HG03520 (cell line): ENCODE measurements at regions not wholly inside any gene's neighbourhood (a gene's known extent, or its start where the extent isn't known, plus 50 kb on each side); places are given as distances from the start of the nearest gene placed in this dataset.
"Not testable (repeated sequence)": the region's sequence is repeated elsewhere in the genome, so short reads cannot be mapped to it uniquely, and the experiment has no call there.

Experiments
- ATAC-seq: cut with Tn5 transposase; IDR thresholded peaks from one replicate; pipeline ENCODE4 v1.9.1; 2021; ENCODE audit warnings: mild to moderate bottlenecking, moderate library complexity; ENCODE audit not compliant: unreplicated experiment

DNA sequence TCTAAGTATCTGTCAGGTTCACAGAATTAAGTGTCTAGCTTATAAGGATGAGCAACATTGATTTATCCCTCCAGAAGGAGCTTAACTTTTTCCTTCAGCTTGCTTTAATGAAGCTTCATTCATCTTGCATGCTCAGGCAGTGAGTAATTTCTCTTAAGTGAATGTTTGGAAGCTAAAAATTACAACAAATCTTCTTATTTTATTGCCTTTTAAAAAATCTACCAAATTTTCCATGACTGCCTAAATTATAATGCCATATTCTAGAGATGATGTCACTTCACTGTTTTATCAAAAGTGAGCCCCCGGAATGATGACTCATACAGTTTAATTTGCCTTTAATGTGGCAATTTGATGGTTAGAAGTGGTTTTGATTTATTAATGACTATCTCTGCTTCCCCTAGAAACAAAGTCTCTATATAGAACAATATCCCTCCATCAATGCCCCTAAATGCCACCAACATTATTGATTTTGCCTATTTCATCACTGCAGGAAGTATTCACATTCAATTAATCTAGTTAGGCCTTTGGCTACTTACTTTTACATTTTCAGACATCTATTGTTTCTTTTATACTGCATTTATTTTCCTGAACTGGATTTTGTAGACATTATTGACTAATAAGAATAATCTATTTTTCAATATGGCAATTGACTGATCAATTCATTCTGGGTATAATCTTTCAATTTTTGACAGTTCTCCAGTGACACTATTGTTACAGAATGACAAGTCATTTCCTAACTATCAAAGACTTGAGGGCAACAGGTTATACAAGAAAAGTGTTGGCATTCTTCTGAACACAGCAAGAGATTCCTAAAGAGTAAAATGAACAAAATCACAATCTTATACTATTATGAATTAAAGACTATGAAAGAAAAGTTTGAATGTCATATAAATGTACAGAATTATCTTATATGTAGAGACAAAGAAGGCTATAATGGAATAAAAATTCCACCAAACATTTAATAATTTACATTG, 139.3 kb upstream of the ODAD2 start:
- no peak for ATAC-seq

DNA sequence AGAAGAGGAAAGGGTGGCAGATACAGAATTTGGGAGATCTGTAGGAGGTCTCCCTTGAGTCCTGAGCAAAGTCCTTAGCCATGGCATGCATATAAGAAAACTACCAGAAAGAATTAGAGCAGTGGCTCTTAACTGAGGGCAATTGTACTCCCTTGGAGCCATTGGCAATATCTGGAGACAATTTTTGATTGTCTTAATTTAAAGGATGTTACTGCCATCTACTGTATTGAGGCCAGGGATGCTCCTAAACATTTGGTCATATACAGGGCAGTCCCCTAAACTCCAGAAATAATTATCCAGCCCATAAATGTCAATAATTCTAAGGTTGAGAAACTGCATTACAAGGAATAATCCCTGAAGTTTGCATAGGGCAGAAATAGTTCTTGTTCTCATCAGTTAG, 136.4 kb upstream of the ODAD2 start:
- ATAC-seq, result no peak

DNA sequence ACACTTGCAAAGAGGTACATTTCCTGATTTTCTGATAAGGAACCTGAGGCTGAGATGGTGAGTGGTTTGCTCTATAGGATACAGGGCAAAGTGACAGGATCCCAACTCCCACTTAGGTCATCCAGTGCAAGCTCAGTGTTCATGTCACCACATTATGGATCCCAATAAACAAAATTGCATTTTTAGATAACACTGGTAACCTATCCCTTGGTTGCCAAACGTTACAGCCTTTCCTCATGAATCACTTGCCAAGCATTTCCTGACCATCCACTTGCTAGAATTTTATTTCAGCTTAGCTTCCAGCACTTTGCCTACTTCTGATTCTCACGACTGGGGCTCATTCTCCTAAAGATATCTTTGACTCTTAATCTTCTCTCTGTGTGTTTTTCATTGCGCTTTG, 131.4 kb upstream of the ODAD2 start:
- no peak for ATAC-seq

DNA sequence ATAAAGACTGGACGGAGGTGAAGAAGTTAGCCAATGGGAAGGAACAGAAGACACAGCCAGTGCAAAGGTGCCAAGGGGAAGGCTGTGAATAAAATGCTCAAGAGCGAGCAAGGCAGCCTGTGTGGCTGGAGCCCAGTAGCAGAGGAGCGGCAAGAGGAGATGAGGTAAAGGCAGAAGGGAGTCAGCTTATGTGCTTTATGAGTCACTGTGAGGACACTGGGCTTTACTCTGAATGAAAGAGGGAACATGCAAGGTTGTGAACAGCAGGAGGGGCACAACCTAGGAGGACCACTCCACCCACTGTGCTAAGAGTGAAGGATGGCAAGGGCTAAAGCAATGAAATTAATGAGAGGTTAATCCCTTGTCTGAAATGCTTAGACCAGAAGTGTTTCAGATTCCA, 129.0 kb upstream of the ODAD2 start:
- no peak for ATAC-seq

DNA sequence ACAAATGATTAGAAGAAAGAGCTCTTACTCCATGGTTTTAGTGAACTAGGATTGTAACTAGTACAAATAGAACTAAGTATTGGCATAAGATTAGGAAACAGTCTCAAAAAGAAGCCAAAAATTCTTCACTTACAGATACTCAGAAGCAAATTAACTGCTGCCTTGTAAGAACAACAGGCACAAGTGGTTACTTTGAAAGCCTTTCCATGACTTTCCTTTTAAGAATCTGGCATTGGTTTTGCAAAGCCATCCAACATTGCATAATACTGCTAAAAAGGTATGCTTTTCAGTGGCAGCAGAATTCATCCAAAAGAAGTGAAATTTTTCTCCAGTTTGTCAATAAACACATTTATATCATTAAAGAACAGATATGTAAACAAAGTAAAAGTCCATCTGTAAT, 126.8 kb upstream of the ODAD2 start:
- ATAC-seq, result no peak

DNA sequence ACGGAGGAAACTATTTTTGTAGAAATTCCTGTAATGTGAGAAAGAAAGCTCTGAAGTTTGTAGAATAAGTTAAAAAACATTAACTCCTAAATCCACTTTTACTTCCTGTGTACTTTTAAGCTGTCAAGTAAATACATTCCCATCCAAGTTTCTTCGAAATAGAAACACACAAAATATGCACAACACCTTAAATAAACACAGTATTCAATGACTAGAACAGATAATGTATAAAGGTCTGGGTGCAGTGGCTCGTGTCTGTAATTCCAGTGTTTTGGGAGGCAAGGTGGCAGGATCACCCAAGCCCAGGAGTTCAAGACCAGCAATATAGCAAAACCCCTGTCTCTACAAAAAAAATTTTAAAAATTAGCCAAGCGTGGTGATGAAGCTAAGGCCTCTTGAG, 121.9 kb upstream of the ODAD2 start:
- ATAC-seq, result no peak

DNA sequence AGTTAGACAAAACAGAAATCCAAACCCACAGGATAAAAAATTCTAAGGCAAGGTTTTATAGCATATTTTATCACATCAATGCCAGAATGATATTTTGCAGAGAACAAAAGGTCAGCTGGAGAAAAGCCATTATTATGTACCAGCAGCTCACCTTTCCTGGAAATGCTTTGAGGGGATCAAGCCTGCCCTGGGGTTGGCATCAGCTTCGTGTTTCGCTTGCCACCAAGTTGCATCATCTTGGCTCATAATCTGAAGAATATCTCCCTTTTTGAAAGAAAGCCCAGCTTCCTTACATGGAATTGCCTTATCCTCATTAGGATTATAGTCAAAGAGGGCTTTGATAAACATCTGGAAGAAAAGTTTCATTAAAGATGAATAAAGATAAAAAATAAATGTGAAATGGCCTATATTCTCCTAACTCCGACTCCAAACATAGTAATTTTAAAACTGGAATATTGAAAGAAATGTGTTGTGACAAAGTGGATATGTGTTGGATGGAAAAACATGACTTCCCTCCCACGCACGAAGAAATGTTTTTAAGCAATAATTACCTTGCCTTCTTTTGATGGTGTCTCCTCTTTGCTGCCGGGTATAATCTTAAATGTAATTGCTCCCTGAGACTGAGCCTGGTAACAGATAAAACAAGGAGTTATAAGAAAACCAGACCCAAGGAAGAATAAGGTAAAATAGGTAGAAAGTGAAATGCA, 121.3 kb upstream of the ODAD2 start:
- no peak for ATAC-seq

DNA sequence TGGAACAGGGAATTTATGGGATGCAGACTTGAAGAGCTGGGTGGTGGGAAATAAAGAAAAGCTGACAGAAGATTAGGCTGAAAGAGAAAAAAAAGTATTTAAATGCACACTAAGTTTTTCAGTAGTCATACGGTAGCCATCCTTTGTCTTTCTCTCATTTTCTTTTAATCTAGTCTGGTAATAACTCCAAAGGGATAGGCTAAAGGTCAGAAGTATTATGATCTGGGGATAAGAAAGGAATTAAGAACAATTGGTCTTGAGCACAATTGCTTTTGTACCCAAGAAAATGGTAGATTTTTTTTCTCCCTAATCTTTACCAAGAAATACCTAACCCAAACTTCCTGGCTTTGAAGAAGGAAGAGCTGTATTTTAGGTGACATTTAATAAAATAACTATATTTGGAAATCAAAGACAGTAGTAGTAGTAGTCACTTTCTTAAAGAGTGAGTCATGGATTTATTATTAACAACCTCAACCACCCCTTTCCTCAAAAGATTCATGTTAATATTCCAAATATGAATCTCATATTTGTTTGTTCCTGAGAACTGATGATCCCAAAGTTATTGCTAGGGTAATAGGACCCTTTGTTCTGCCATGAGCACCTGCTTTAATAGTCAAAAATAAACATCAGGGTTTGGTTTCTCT, 120.2 kb upstream of the ODAD2 start:
- ATAC-seq, result no peak

DNA sequence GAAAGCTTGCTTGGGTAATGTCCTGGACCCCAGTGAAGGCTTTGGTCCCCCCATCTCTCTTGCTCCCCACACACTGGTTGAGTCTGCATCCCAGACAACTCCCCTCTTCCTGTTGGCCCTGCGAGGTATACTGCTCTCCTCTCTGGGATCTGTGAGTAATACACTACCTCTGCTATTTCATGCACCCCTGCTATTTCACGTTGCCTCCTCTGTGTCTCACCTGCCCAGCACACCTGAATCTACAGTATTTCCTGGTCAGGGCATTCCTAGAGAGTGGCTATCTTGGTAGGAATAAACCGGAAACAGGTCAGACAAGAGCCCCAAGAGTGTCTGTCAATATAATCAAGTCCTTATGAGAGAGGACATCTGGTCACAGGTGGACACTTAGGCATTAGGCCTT, 114.3 kb upstream of the ODAD2 start:
- no peak for ATAC-seq

DNA sequence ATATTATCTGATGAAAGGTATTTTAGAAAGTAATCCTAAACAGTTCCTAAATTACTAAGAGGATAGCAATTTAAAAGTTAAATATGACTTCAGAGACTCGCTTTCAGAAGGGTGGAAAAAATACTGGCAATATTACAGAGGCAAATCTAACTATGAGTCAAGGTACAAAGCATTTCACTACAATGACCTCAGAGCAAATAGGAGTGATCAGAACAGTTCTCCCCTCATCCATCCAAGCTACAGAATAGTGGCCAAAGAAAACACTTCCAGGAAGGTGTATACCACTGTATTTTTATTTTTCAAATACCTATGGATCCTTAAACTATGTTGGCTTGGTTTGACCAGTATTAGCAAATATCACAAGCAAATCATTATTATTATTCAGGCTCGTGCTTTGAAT, 112.8 kb upstream of the ODAD2 start:
- ATAC-seq, result no peak

DNA sequence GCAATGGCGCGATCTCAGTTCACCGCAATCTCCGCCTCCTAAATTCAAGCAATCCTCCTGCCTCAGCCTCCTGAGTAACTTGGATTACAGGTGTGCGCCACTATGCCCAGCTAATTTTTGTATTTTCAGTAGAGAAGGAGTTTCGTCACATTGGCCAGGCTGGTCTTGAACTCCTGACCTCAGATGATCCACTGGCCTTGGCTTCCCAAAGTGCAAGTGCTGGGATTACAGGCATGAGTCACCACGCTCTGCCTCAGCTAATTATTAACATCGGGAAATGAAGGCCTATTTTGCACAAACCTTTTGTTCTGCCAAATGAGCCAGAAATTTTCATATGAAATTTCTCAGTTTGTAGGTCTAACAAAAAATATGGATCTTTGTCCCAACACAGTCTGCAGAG, 106.7 kb upstream of the ODAD2 start:
- ATAC-seq, result no peak

DNA sequence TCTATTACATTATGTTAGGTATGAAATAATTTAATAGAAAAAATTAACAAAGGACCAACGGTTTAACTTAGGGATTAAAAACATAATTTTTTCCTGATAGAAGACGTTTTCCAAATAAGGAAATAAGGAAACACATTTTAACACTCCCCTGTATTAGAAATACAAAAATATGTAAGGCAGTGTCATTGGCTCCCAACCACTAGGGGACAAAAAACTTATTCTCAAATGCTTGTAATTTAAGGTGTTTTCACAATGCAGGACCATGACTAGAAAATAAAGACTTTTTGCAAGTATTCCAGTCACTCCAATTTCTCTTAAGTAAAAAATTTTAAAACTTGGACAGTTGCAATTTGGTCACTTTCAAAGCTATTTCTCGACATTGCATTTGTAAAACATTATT, 98.8 kb upstream of the ODAD2 start:
- ATAC-seq, result no peak

DNA sequence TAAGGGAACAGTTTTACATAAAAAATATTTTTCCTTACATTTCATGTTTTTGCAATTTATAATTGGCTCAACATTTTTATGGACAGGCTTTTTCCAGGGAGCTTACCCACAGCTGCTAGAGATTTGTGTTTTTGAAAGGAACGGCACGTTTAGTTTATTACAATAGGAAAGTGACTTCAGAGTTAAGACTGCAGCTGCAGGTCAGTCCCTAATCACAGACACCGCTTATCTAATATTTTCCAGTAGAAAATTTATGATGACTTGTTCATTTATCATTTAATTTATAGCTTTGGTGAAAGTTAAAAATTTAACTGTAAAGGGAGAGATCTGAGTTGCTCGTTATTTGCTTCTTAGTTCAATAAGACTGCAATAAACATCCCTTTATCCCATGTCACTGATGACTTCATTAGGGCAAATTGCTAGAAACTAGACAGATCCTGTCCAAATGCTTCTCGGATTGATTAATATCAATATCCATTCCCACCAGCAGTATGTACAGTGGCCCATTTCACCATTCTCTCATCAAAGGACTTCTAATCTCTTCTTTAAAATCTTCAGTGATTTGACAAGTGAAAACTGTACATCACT, 97.0 kb upstream of the ODAD2 start:
- no peak for ATAC-seq

DNA sequence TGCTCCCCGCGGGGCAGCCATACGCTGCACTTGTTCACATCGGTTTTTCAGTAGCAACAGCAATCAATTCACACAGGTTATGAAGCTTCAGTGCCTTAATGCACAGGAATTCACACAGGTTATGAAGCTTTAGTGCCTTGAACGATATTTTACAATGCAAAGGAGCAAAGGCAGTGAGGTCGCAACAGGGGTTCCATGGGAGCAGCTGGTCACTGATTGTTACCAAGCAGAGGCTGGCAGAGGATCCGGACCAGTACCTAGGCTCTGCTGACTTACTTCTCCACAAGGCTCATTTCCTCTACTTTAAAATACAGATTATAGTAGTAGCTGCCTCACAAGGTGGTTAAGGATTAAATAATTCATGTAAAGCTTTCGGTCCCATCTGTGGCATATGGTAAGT, 95.2 kb upstream of the ODAD2 start:
- ATAC-seq, result no peak

DNA sequence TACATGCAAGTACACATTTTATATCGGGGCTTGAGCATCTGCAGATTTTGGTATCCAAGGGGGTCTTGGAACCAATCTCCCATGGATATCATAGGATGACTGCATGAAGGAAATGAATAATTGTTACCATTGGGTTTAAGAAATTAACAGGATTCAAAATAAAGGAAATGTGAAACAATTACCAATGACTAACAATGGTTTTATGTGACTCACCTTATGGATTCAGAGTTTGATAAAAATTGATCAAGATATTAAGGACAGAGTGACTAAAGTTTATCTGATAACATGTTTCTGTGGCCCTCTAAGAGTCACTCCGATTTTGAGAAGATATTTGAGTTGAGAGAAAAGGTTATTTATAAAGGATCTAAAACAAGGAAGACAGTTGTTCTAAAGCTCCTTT, 93.0 kb upstream of the ODAD2 start:
- no peak for ATAC-seq

DNA sequence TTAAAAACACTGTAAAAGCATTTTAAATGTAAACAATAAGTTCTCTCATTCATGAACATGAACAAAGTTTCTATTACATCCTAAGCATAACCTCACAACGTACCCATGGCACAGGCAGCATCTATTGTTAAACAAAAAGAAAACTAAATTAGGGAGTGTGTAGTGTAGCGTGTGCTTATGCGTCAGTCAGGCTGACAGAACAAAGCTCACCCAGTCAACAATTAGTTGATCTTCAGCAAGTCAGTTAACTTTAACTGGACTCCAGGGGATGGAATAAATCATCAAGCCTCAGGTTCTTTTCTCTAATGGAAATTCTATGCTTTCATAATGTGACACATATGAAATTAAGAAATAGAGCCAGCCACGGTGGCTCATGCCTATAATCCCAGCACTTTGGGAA, 91.6 kb upstream of the ODAD2 start:
- ATAC-seq, result no peak

DNA sequence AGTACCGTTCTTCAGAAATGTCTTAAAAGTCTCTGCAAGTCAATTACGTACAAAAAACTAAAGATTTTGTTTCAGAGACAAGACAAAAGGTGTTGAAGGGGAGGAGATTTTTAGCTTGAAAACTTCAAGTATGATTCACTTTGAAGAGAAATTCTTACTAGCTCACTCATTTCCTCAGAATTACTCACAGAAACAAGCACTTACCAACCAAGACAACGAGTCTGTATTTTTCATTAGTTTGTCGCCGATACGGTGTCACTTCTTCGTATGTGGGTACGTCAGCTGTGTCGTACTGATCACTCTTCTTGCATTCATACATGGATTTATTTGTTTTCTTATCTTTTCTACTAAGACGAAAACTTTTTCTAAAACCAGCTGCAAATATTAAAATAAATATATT, 90.6 kb upstream of the ODAD2 start:
- ATAC-seq, result no peak

DNA sequence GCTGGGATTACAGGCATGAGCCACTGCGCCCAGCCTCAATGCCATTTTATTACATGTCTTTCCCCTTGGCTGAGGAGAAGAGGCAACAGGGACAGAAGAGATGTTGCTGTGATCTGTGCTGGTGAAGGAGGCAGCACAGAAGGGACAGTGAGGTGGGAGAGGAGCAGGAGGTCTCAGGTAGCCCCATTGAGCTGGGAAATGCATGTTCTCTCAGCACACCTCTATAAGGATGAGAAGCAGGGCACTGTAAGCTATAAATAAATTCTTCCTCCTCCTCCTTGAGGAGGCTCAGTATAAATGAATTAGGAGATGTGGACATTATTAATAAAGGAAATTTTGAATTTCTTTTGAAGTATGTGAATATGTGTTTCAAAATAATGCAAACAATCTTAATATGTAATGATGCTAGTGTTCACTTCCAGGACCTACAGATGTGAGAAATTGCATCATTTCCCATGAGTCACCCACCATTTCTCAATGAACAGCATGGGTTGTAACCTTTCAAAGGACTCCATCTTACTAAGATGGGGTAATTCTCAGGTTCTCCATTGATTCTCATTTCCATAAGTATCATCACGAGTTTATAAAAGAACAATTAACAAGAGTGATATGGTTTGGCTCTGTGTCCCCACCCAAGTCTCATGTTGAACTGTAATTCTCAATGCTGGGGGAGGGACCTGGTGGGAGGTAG, 88.9 kb upstream of the ODAD2 start:
- ATAC-seq, result no peak

DNA sequence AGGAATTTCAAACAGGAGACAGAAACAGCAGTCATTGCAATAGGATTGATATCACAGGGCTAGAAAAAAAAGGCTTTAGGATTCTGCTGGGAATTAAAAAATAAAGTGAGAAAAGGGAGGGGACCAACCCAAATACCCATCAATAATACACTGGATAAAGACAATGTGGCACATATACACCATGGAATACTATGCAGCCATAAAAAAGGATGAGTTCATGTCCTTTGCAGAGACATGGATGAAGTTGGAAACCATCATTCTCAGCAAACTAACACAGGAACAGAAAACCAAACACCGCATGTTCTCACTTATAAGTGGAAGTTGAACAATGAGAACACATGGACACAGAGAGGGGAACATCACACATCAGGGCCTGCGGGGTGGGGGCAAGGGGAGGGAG, 86.9 kb upstream of the ODAD2 start:
- ATAC-seq, result not testable (repeated sequence)

DNA sequence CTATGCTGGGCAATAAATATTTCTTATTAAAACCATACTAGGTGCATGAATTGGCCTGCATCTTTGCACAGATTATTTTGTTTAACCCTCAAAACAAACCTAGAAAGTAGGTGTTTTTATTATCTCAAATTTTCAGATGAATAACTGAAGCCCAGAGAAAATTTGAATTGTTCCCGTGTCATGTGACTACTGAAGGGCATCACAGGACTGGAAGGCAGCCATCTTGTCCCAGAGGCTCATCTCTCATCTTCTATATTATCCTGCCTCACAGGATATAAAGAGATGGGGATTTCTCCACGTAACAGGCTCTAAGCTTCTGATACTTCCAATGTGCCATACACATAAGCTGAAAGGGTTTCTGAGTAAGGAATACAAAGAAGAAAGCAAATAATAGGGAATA, 84.0 kb upstream of the ODAD2 start:
- ATAC-seq, result no peak

DNA sequence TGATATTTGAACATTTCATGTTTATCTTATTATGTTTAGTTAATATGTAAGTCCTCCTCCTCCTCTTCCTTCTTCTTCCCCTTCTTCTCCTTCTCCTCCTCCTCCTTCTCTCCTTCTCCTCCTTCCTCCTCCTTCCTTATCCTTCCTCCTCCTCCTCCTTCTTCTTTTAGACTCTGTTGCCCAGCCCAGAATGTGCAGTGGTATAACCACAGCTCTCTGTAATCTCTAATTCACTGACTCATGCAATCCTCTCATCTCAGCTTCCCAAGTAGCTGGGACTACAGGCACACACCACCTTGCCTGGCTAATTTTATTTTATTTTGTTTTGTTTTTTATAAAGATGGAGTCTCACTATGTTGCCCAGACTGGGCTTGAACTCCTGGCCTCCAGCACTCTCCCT, 83.4 kb upstream of the ODAD2 start:
- no peak for ATAC-seq
